Thoracic aorta (tissue), 2 donors: ENCODE measurements at regions not wholly inside any gene's neighbourhood (a gene's known extent, or its start where the extent isn't known, plus 50 kb on each side); places are given as distances from the start of the nearest gene placed in this dataset.

Experiments used
- ATAC-seq: fragments of 150-250 bp; one replicate; pipeline ENCODE4 v1.8.0; 2017; ENCODE audit warnings: low read depth; ENCODE audit not compliant: insufficient number of reproducible peaks, low FRiP score
- DNase-seq: peaks from one replicate; pipeline ENCODE4 v3.0.0-alpha.2; 2020; ENCODE audit warnings: low spot score
- H3K27ac ChIP-seq, 2 donors: fragments of 200-600 bp; sonication (generic); 1 replicate in 1 of 2; 2 replicates in 1 of 2; pipeline ENCODE4 v1.5.1; 2016; ENCODE audit warnings: mild to moderate bottlenecking in 2 of 2, moderate library complexity in 2 of 2
- H3K27me3 ChIP-seq: fragments of 200-600 bp; sonication (generic); replicated peaks from 2 replicates; pipeline ENCODE4 v1.6.0; 2016; ENCODE audit warnings: mild to moderate bottlenecking; ENCODE audit not compliant: insufficient read depth
- H3K36me3 ChIP-seq: fragments of 200-600 bp; sonication (generic); one replicate; pipeline ENCODE4 v1.5.1; 2016
- H3K4me1 ChIP-seq, 2 donors: fragments of 200-600 bp; sonication (generic); 1 replicate in 1 of 2; 2 replicates in 1 of 2; pipeline versions ENCODE4 v1.5.1 to v1.6.0; 2016; ENCODE audit warnings: low read depth in 2 of 2, mild to moderate bottlenecking in 1 of 2; ENCODE audit not compliant: control insufficient read depth in 1 of 2
- H3K4me3 ChIP-seq: fragments of 200-600 bp; sonication (generic); 2 replicates; pipeline ENCODE4 v1.5.1; 2016; ENCODE audit warnings: mild to moderate bottlenecking
- H3K9me3 ChIP-seq: fragments of 200-600 bp; sonication (generic); 2 replicates; pipeline ENCODE4 v1.5.1; 2016
- CTCF ChIP-seq: fragments of 200-600 bp; sonication (generic); IDR thresholded peaks from one replicate; pipeline ENCODE4 v1.5.1; 2019; ENCODE audit warnings: antibody characterized with exemption

- ATAC-seq (no peak), DNase-seq (no peak)
- Histone ChIP-seq H3K4me1 (peaks cover 0 to 13% of the 10 kb centered on the region in 2 donors), H3K27me3 (no peaks in the 10 kb centered on the region), H3K27ac (no peak overlapping the region), H3K9me3 (no peaks in the 10 kb centered on the region), H3K36me3 (no peaks in the 10 kb centered on the region), H3K4me3 (no peak overlapping the region)
- no peak for TF ChIP-seq CTCF
Observed at GRCh38 chr1:69139007-69139406, 428.7 kb upstream of the LRRC7 start.

GRCh38 chr1:69146303-69146702, 421.4 kb upstream of the LRRC7 start:
- Histone ChIP-seq H3K9me3 (no peaks in the 10 kb centered on the region), H3K27me3 (no peaks in the 10 kb centered on the region), H3K27ac (no peak overlapping the region), H3K4me3 (no peak overlapping the region), H3K36me3 (no peaks in the 10 kb centered on the region), H3K4me1 (no peaks in the 10 kb centered on the region)
- DNase-seq (no peak), ATAC-seq (no peak)
- TF ChIP-seq CTCF: no peak

- H3K36me3 ChIP-seq: no peaks in the 10 kb centered on the region
- no peaks in the 10 kb centered on the region for H3K27me3 ChIP-seq
- no peak for TF ChIP-seq CTCF
- H3K27ac ChIP-seq: no peak overlapping the region
- no peaks in the 10 kb centered on the region for H3K4me1 ChIP-seq
- no peak for DNase-seq
- no peaks in the 10 kb centered on the region for H3K9me3 ChIP-seq
- H3K4me3 ChIP-seq: no peak overlapping the region
- no peak for ATAC-seq
Observed at GRCh38 chr1:69148731-69149130, 419.0 kb upstream of the LRRC7 start.

GRCh38 chr1:69157046-69157756, 410.5 kb upstream of the LRRC7 start:
- Histone ChIP-seq H3K4me1 (no peaks in the 10 kb centered on the region), H3K36me3 (no peaks in the 10 kb centered on the region), H3K27ac (no peak overlapping the region), H3K4me3 (no peak overlapping the region), H3K27me3 (no peaks in the 10 kb centered on the region), H3K9me3 (no peaks in the 10 kb centered on the region)
- TF ChIP-seq CTCF: no peak
- no peak for ATAC-seq
- no peak for DNase-seq

GRCh38 chr1:69163241-69163640, 404.5 kb upstream of the LRRC7 start:
- Histone ChIP-seq H3K4me1 (no peaks in the 10 kb centered on the region), H3K9me3 (no peaks in the 10 kb centered on the region)
- TF ChIP-seq CTCF: no peak

More at GRCh38 chr1:69163241-69163640, 404.5 kb upstream of the LRRC7 start:
- DNase-seq (no peak), ATAC-seq (no peak)
- Histone ChIP-seq H3K36me3 (no peaks in the 10 kb centered on the region), H3K4me3 (no peak overlapping the region), H3K27me3 (no peaks in the 10 kb centered on the region), H3K27ac (no peak overlapping the region)
